ENCODE measurements at regions not wholly inside any gene's neighbourhood (a gene's known extent, or its start where the extent isn't known, plus 50 kb on each side); places are given as distances from the start of the nearest gene placed in this dataset.
A peak's percentile ranks its signal among the peaks of the same experiment; 100 is the strongest.

DNA sequence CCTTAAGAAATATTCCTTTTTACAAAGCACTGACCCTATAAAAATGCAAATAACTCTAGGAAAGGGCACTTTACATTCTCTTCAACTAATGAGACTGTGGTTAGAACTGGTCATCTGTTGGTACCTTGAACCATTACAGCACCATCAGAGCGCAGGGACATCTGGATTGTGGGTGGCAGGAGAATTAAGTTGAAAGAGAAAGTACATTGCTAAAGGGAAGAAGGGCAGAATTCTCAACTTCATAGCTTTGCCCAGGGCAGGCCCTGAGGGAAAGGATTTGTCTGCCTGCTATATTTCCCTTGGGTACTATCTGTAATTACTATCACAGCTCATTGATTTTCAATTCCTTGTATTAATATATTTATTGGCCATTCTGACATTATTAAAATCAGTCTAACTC, 196.8 kb downstream of the KLF12 start:
- H3K79me2 ChIP-seq (replicated peaks; ENCODE audit: insufficient read depth, low read length), result peaks cover 3% of the 10 kb centered on the region
- no peaks in the 10 kb centered on the region for H3K9me2 ChIP-seq (ENCODE audit: insufficient read depth, low read length)
- no peaks in the 10 kb centered on the region for H3K36me3 ChIP-seq (ENCODE audit: insufficient read depth, low read length)
- no peaks in the 10 kb centered on the region for H3F3A ChIP-seq (ENCODE audit: insufficient read depth, low read length, poor library complexity, severe bottlenecking)
- H3K9me3 ChIP-seq (ENCODE audit: low read length), result no peaks in the 10 kb centered on the region
- TF ChIP-seq MXI1 (conservative IDR thresholded peaks at IDR 0.05; ENCODE audit: poor library complexity, severe bottlenecking), result no peak
- TF ChIP-seq EZH2 (IDR thresholded peaks at IDR 0.05; ENCODE audit: borderline replicate concordance, insufficient read depth, low read length, poor library complexity, severe bottlenecking), result no peak
- no peak for TF ChIP-seq EP300 (conservative IDR thresholded peaks at IDR 0.05; ENCODE audit: poor library complexity, severe bottlenecking)
- peak overlapping the region; percentile 42 for H3K4me2 ChIP-seq (ENCODE audit: low read length)
- H2AFZ ChIP-seq (ENCODE audit: low read depth, low read length), result no peak overlapping the region
- no peak overlapping the region for H3K9ac ChIP-seq (ENCODE audit: low read length)
- no peaks in the 10 kb centered on the region for H4K20me1 ChIP-seq (ENCODE audit: insufficient read depth)
- no peaks in the 10 kb centered on the region for H3K27me3 ChIP-seq (ENCODE audit: insufficient read depth, low read depth, low read length)
- H3K27ac ChIP-seq (ENCODE audit: low read length), result no peak overlapping the region
- H3K4me3 ChIP-seq (ENCODE audit: low read length), result peak overlapping the region; percentile 34

DNA sequence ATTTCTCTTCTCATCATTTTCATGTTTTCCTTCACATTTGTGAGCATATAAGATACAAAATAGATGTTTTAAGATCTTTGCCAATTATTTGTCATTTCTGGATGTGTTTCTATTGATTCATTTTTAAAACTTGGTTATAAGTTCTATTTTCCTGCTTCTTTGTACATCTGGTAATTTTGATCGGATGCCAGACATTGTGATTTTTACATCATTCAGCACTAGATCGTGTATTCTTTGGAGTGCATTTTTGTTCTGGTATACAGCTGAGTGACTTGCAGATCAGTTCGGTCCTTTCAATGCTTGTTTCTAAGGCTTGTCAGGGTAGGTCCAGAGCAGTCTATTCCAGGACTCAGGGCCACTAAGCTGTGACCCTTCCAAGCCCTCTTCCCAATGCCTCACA, 198.2 kb downstream of the KLF12 start:
- Histone ChIP-seq H3K9me3 (ENCODE audit: low read length) (no peaks in the 10 kb centered on the region), H3K36me3 (ENCODE audit: insufficient read depth, low read length) (no peaks in the 10 kb centered on the region), H3F3A (ENCODE audit: insufficient read depth, low read length, poor library complexity, severe bottlenecking) (no peaks in the 10 kb centered on the region), H3K27ac (ENCODE audit: low read length) (no peak overlapping the region), H3K9ac (ENCODE audit: low read length) (no peak overlapping the region), H3K9me2 (ENCODE audit: insufficient read depth, low read length) (no peaks in the 10 kb centered on the region), H3K4me3 (ENCODE audit: low read length) (no peak overlapping the region), H3K27me3 (ENCODE audit: insufficient read depth, low read depth, low read length) (no peaks in the 10 kb centered on the region), H2AFZ (ENCODE audit: low read depth, low read length) (no peak overlapping the region), H3K4me2 (ENCODE audit: low read length) (no peak overlapping the region), H3K79me2 (replicated peaks; ENCODE audit: insufficient read depth, low read length) (peaks cover 3% of the 10 kb centered on the region), H4K20me1 (ENCODE audit: insufficient read depth) (no peaks in the 10 kb centered on the region)
- no peak for TF ChIP-seq TAF1 (IDR thresholded peaks at IDR 0.05; ENCODE audit: low read depth)
- no peak for TF ChIP-seq POLR2AphosphoS5 (IDR thresholded peaks at IDR 0.05)
- no peak for TF ChIP-seq EP300 (conservative IDR thresholded peaks at IDR 0.05; ENCODE audit: poor library complexity, severe bottlenecking)
- no peak for TF ChIP-seq MXI1 (conservative IDR thresholded peaks at IDR 0.05; ENCODE audit: poor library complexity, severe bottlenecking)
- TF ChIP-seq RAD21 (conservative IDR thresholded peaks at IDR 0.05), result no peak
- TF ChIP-seq, protein P1, sequence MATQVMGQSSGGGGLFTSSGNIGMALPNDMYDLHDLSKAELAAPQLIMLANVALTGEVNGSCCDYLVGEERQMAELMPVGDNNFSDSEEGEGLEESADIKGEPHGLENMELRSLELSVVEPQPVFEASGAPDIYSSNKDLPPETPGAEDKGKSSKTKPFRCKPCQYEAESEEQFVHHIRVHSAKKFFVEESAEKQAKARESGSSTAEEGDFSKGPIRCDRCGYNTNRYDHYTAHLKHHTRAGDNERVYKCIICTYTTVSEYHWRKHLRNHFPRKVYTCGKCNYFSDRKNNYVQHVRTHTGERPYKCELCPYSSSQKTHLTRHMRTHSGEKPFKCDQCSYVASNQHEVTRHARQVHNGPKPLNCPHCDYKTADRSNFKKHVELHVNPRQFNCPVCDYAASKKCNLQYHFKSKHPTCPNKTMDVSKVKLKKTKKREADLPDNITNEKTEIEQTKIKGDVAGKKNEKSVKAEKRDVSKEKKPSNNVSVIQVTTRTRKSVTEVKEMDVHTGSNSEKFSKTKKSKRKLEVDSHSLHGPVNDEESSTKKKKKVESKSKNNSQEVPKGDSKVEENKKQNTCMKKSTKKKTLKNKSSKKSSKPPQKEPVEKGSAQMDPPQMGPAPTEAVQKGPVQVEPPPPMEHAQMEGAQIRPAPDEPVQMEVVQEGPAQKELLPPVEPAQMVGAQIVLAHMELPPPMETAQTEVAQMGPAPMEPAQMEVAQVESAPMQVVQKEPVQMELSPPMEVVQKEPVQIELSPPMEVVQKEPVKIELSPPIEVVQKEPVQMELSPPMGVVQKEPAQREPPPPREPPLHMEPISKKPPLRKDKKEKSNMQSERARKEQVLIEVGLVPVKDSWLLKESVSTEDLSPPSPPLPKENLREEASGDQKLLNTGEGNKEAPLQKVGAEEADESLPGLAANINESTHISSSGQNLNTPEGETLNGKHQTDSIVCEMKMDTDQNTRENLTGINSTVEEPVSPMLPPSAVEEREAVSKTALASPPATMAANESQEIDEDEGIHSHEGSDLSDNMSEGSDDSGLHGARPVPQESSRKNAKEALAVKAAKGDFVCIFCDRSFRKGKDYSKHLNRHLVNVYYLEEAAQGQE (IDR thresholded peaks at IDR 0.05; ENCODE audit: borderline replicate concordance), result no peak

GRCh38 chr13:73934771-73935170, 199.4 kb downstream of the KLF12 start:
- H3K27me3 ChIP-seq (ENCODE audit: insufficient read depth, low read depth, low read length), result no peaks in the 10 kb centered on the region
- no peak for TF ChIP-seq RAD21 (conservative IDR thresholded peaks at IDR 0.05)
- no peak for TF ChIP-seq POLR2AphosphoS5 (IDR thresholded peaks at IDR 0.05)
- TF ChIP-seq CTCF (IDR thresholded peaks at IDR 0.05; ENCODE audit: poor library complexity, severe bottlenecking), result no peak
- TF ChIP-seq MXI1 (conservative IDR thresholded peaks at IDR 0.05; ENCODE audit: poor library complexity, severe bottlenecking), result no peak
- TF ChIP-seq TAF1 (IDR thresholded peaks at IDR 0.05; ENCODE audit: low read depth), result no peak
- TF ChIP-seq, protein P1 (IDR thresholded peaks at IDR 0.05; ENCODE audit: borderline replicate concordance), result no peak
- TF ChIP-seq EZH2 (IDR thresholded peaks at IDR 0.05; ENCODE audit: borderline replicate concordance, insufficient read depth, low read length, poor library complexity, severe bottlenecking), result no peak
- no peak for TF ChIP-seq EP300 (conservative IDR thresholded peaks at IDR 0.05; ENCODE audit: poor library complexity, severe bottlenecking)
- TF ChIP-seq SMC3 (conservative IDR thresholded peaks at IDR 0.05; ENCODE audit: poor library complexity), result no peak
- no peaks in the 10 kb centered on the region for H3F3A ChIP-seq (ENCODE audit: insufficient read depth, low read length, poor library complexity, severe bottlenecking)
- no peak overlapping the region for H3K9ac ChIP-seq (ENCODE audit: low read length)
- no peak overlapping the region for H3K4me3 ChIP-seq (ENCODE audit: low read length)
- no peaks in the 10 kb centered on the region for H4K20me1 ChIP-seq (ENCODE audit: insufficient read depth)
- H3K27ac ChIP-seq (ENCODE audit: low read length), result no peak overlapping the region
- no peaks in the 10 kb centered on the region for H3K9me3 ChIP-seq (ENCODE audit: low read length)
- peaks cover 6% of the 10 kb centered on the region for H3K79me2 ChIP-seq (replicated peaks; ENCODE audit: insufficient read depth, low read length)
- H3K9me2 ChIP-seq (ENCODE audit: insufficient read depth, low read length), result no peaks in the 10 kb centered on the region
- no peak overlapping the region for H2AFZ ChIP-seq (ENCODE audit: low read depth, low read length)
- H3K36me3 ChIP-seq (ENCODE audit: insufficient read depth, low read length), result no peaks in the 10 kb centered on the region
- H3K4me2 ChIP-seq (ENCODE audit: low read length), result no peak overlapping the region

Measured in neural cell (in vitro differentiated cells).